Colonic mucosa (tissue), 4 donors: ENCODE measurements at regions not wholly inside any gene's neighbourhood (a gene's known extent, or its start where the extent isn't known, plus 50 kb on each side); places are given as distances from the start of the nearest gene placed in this dataset.

Source experiments
- DNase-seq: peaks from one replicate; pipeline ENCODE4 v3.0.0-alpha.2; 2020
- H3K27ac ChIP-seq: fragments of 200-600 bp; one replicate; pipeline ENCODE4 v1.8.0; 2021
- H3K27me3 ChIP-seq: fragments of 200-600 bp; one replicate; pipeline ENCODE4 v1.8.0; 2021
- H3K36me3 ChIP-seq: fragments of 200-600 bp; one replicate; pipeline ENCODE4 v1.8.0; 2021
- H3K4me1 ChIP-seq: fragments of 200-600 bp; one replicate; pipeline ENCODE4 v1.8.0; 2021; ENCODE audit warnings: mild to moderate bottlenecking
- H3K4me3 ChIP-seq: fragments of 200-600 bp; one replicate; pipeline ENCODE4 v1.8.0; 2021
- H3K9ac ChIP-seq, 2 donors: one replicate each; pipeline ENCODE4 v1.7.0; 2013; ENCODE audit warnings: control low read depth in 2 of 2, low read depth in 2 of 2, low read length in 2 of 2
- H3K9me3 ChIP-seq: fragments of 200-600 bp; one replicate; pipeline ENCODE4 v1.8.0; 2021
- intact Hi-C: fragments of 100-400 bp; cut with DNase I; formaldehyde crosslinking; loops from one replicate; pipeline ENCODE4 v1.14.1; 2022
- TF ChIP-seq, protein P1 (sequence below): fragments of 200-600 bp; IDR thresholded peaks from one replicate; pipeline ENCODE4 v1.8.0; 2022; ENCODE audit warnings: antibody characterized with exemption, mild to moderate bottlenecking
- donor health status: healthy.
- donor health status: DM: no; HTN: no; CAD: no.
- donor health status: DM: no; HTN: no; CAD: no.

DNA sequence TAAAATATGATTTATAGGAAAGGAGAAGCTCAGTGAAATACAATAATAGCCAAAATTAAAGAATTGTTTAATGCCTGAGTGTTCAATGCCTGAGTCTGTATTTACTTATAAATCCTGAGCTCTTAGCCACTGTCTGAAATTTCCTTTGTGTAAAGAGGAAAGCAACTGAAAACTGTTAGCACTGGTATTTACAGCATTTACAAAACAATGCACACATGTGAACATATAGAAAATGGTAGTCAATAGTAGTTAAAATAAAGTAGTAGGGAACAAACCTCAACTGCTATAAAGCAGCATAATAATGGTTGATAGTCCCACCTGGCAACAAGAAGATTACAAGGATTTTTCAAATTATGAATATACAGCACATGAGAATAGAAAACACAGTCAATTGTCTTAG, 1137.1 kb upstream of the ATXN8OS start:
- H3K4me1 ChIP-seq: no peaks in the 10 kb centered on the region
- no peak overlapping the region for H3K27ac ChIP-seq
- H3K36me3 ChIP-seq: no peaks in the 10 kb centered on the region
- TF ChIP-seq, protein P1, sequence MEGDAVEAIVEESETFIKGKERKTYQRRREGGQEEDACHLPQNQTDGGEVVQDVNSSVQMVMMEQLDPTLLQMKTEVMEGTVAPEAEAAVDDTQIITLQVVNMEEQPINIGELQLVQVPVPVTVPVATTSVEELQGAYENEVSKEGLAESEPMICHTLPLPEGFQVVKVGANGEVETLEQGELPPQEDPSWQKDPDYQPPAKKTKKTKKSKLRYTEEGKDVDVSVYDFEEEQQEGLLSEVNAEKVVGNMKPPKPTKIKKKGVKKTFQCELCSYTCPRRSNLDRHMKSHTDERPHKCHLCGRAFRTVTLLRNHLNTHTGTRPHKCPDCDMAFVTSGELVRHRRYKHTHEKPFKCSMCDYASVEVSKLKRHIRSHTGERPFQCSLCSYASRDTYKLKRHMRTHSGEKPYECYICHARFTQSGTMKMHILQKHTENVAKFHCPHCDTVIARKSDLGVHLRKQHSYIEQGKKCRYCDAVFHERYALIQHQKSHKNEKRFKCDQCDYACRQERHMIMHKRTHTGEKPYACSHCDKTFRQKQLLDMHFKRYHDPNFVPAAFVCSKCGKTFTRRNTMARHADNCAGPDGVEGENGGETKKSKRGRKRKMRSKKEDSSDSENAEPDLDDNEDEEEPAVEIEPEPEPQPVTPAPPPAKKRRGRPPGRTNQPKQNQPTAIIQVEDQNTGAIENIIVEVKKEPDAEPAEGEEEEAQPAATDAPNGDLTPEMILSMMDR: no peak
- H3K27me3 ChIP-seq: no peaks in the 10 kb centered on the region
- no peak overlapping the region for H3K9ac ChIP-seq
- no peak overlapping the region for H3K4me3 ChIP-seq
- intact Hi-C loops: no loop called here
- DNase-seq: no peak
- H3K9me3 ChIP-seq: no peaks in the 10 kb centered on the region

DNA sequence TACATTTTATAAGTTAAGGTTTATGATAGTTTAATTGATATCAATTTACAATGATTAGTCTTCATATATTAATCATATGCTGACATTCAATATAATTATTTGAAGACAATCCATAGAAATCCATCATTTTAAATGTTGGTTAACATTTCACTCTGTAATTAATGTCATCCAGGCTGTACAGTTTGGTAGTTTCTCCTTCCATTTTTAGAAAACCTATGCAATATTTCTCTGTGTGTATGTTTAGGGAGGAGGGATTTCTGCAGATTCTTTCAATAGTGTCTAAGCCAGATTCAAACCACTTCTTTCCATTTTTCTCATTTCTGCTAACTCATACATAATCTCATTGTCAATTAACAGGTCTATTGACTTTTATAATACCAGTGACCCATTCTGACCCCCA, 1159.0 kb upstream of the ATXN8OS start:
- Histone ChIP-seq H3K36me3 (no peaks in the 10 kb centered on the region), H3K4me3 (no peak overlapping the region), H3K9me3 (no peaks in the 10 kb centered on the region), H3K27ac (no peak overlapping the region), H3K27me3 (no peaks in the 10 kb centered on the region), H3K9ac (no peak overlapping the region), H3K4me1 (no peaks in the 10 kb centered on the region)
- intact Hi-C loops: no loop called here
- TF ChIP-seq, protein P1: no peak
- DNase-seq: no peak

DNA sequence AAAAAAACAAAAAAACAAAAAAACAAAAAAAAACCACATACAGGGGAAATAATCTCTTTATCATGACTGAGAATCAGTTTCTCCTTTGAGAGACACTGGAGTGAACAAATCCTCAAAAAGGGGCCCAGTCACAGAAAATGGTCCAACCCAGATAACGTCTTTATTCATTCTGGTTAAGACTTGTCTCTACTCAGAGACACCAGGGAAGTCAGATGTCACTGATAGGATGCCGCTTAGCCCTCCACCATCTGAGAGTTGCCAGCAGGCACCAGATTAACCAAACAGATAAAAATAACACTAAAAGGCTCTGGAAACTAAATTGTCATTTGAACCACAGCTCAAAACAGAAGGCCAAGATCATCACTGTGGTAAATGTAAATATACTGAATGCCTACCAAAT, 1163.4 kb upstream of the ATXN8OS start:
- no peak for DNase-seq
- no peak overlapping the region for H3K9ac ChIP-seq
- TF ChIP-seq, protein P1: no peak
- H3K36me3 ChIP-seq: no peaks in the 10 kb centered on the region
- no peak overlapping the region for H3K27ac ChIP-seq
- no peak overlapping the region for H3K4me3 ChIP-seq
- H3K9me3 ChIP-seq: no peaks in the 10 kb centered on the region
- no peaks in the 10 kb centered on the region for H3K4me1 ChIP-seq
- no peaks in the 10 kb centered on the region for H3K27me3 ChIP-seq
- intact Hi-C loops: no loop called here

DNA sequence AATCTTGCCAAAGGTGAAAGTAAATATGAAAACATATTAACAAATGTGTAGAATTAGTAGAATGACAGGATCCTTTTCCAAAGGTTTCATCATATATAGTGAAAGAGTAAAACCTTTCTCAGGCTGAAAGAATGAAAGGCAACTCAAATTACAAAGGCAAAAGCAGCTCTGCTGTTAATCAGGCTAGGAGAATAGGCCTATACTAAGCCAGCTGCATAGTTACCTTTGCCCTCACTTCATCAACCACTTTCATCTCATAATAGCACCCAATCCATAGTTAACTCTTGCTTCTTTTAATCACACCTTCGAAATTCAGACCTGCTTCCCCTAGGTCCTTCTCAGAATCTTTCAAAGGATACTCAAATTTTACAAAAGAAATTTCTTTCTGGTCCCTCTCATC, 1167.6 kb upstream of the ATXN8OS start:
- Histone ChIP-seq H3K27me3 (no peaks in the 10 kb centered on the region), H3K4me1 (no peaks in the 10 kb centered on the region), H3K9ac (no peak overlapping the region), H3K4me3 (no peak overlapping the region), H3K27ac (no peak overlapping the region), H3K36me3 (no peaks in the 10 kb centered on the region), H3K9me3 (no peaks in the 10 kb centered on the region)
- no peak for DNase-seq
- TF ChIP-seq, protein P1: no peak
- intact Hi-C loops: no loop called here

DNA sequence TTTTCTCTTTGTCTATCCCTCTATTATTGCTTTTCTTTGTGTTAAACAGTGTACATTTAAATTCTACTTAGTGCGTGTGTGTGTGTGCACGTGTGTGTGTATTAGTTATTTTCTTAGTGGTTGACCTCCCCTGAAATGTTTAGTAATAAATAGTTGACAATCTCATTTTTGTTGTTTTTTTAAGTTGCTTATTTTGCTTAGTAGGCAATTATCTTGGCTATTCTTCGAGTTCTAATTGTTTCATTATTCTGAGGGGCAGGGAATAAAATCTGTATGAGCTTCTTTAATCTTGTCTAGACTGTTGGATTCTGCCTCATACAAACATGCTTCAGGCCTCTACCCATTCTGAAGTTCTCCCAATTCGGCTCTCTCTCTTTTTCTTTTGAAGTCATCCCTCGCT, 1169.0 kb upstream of the ATXN8OS start:
- Histone ChIP-seq H3K27me3 (no peaks in the 10 kb centered on the region), H3K36me3 (no peaks in the 10 kb centered on the region), H3K9ac (no peak overlapping the region), H3K4me1 (no peaks in the 10 kb centered on the region), H3K9me3 (no peaks in the 10 kb centered on the region), H3K4me3 (no peak overlapping the region), H3K27ac (no peak overlapping the region)
- DNase-seq: no peak
- intact Hi-C loops: no loop called here
- TF ChIP-seq, protein P1: no peak
